Trophoblast cell (in vitro differentiated cells and primary cell): ENCODE measurements at regions not wholly inside any gene's neighbourhood (a gene's known extent, or its start where the extent isn't known, plus 50 kb on each side); places are given as distances from the start of the nearest gene placed in this dataset.

Source experiments
- DNase-seq, 2 donors: peaks; one replicate each; pipeline ENCODE4 v3.0.0-alpha.2; 2016
- H2AFZ ChIP-seq: 2 replicates; pipeline ENCODE4 v1.6.1; 2013; ENCODE audit warnings: low read length, moderate library complexity, mild to moderate bottlenecking; ENCODE audit not compliant: insufficient read depth, poor library complexity
- H2AK5ac ChIP-seq: 2 replicates; pipeline ENCODE4 v1.6.1; 2013; ENCODE audit warnings: mild to moderate bottlenecking, low read length
- H2BK120ac ChIP-seq: 2 replicates; pipeline ENCODE4 v1.6.1; 2013; ENCODE audit warnings: low read length, mild to moderate bottlenecking, moderate library complexity; ENCODE audit not compliant: insufficient read depth, poor library complexity
- H2BK12ac ChIP-seq: 2 replicates; pipeline ENCODE4 v1.6.1; 2013; ENCODE audit warnings: mild to moderate bottlenecking, low read length, moderate library complexity
- H2BK5ac ChIP-seq: 2 replicates; pipeline ENCODE4 v1.6.1; 2013; ENCODE audit warnings: low read length, low read depth, moderate library complexity, mild to moderate bottlenecking; ENCODE audit not compliant: poor library complexity
- H3K14ac ChIP-seq: 2 replicates; pipeline ENCODE4 v1.6.1; 2013; ENCODE audit warnings: mild to moderate bottlenecking, low read length
- H3K18ac ChIP-seq: 2 replicates; pipeline ENCODE4 v1.6.1; 2013; ENCODE audit warnings: mild to moderate bottlenecking, low read length
- H3K23ac ChIP-seq: 2 replicates; pipeline ENCODE4 v1.6.1; 2013; ENCODE audit warnings: low read length
- H3K27ac ChIP-seq: 2 replicates; pipeline ENCODE4 v1.5.1; 2013; ENCODE audit warnings: low read depth, mild to moderate bottlenecking, inconsistent platforms, low read length, moderate library complexity
- H3K27me3 ChIP-seq: 2 replicates; pipeline ENCODE4 v1.6.1; 2013; ENCODE audit warnings: inconsistent platforms, mild to moderate bottlenecking, low read length, moderate library complexity; ENCODE audit not compliant: insufficient read depth
- H3K36me3 ChIP-seq, 2 experiments: 1 replicate in 1 of 2; 2 replicates in 1 of 2; pipeline ENCODE4 v1.6.1; 2013; ENCODE audit warnings: low read length in 2 of 2, mild to moderate bottlenecking in 2 of 2, moderate library complexity in 1 of 2; ENCODE audit not compliant: insufficient read depth in 2 of 2, control insufficient read depth in 1 of 2
- H3K4ac ChIP-seq: 2 replicates; pipeline ENCODE4 v1.6.1; 2013; ENCODE audit warnings: low read depth, mild to moderate bottlenecking, low read length, moderate library complexity
- H3K4me1 ChIP-seq, 2 experiments: 1 replicate in 1 of 2; 2 replicates in 1 of 2; pipeline ENCODE4 v1.6.1; 2013; ENCODE audit warnings: low read length in 2 of 2, mild to moderate bottlenecking in 2 of 2, moderate library complexity in 1 of 2; ENCODE audit not compliant: insufficient read depth in 2 of 2, control insufficient read depth in 1 of 2
- H3K4me2 ChIP-seq: 2 replicates; pipeline ENCODE4 v1.6.1; 2013; ENCODE audit warnings: inconsistent platforms, mild to moderate bottlenecking, low read length, moderate library complexity
- H3K4me3 ChIP-seq: 2 replicates; pipeline ENCODE4 v1.5.1; 2013; ENCODE audit warnings: mild to moderate bottlenecking, low read depth, low read length, inconsistent platforms
- H3K79me1 ChIP-seq: one replicate; pipeline ENCODE4 v1.6.1; 2013; ENCODE audit warnings: low read length
- H3K79me2 ChIP-seq: 2 replicates; pipeline ENCODE4 v1.6.1; 2013; ENCODE audit warnings: low read length, mild to moderate bottlenecking; ENCODE audit not compliant: control insufficient read depth, insufficient read depth, poor library complexity
- H3K9ac ChIP-seq: 2 replicates; pipeline ENCODE4 v1.6.1; 2013; ENCODE audit warnings: mild to moderate bottlenecking, low read length
- H3K9me3 ChIP-seq: 2 replicates; pipeline ENCODE4 v1.6.1; 2013; ENCODE audit warnings: low read depth, mild to moderate bottlenecking, control low read depth, inconsistent platforms, low read length; ENCODE audit not compliant: insufficient read depth
- H4K12ac ChIP-seq: 2 replicates; pipeline ENCODE4 v1.6.1; 2013; ENCODE audit warnings: low read depth, mild to moderate bottlenecking, low read length, moderate library complexity
- H4K8ac ChIP-seq: 2 replicates; pipeline ENCODE4 v1.6.1; 2013; ENCODE audit warnings: low read depth, mild to moderate bottlenecking, low read length, moderate library complexity
- H4K91ac ChIP-seq: one replicate; pipeline ENCODE4 v1.6.1; 2013; ENCODE audit warnings: low read depth, mild to moderate bottlenecking, low read length, moderate library complexity
- WGBS: extraction: QIAGEN DNeasy Blood & Tissue Kit; methylation state at CpG from one replicate; pipeline ENCODE4 v1.1.7; 2013; ENCODE audit warnings: missing lambda C conversion rate; ENCODE audit not compliant: insufficient read length, insufficient coverage; ENCODE audit errors: extremely low coverage; 5-methylcytosine and 5-hydroxymethylcytosine counted together

- Histone ChIP-seq H3K36me3 (no peaks in the 10 kb centered on the region), H3K9me3 (no peaks in the 10 kb centered on the region), H3K4me2 (no peak overlapping the region), H3K79me2 (no peaks in the 10 kb centered on the region), H2AFZ (no peak overlapping the region), H4K91ac (no peak overlapping the region), H3K14ac (no peak overlapping the region), H3K9ac (no peak overlapping the region), H3K79me1 (no peaks in the 10 kb centered on the region), H3K4me1 (no peaks in the 10 kb centered on the region), H3K23ac (no peak overlapping the region), H3K4me3 (no peak overlapping the region), H2BK12ac (no peak overlapping the region), H2BK120ac (no peak overlapping the region), H4K12ac (no peak overlapping the region), H3K27ac (no peak overlapping the region), H3K27me3 (no peaks in the 10 kb centered on the region), H4K8ac (no peak overlapping the region), H3K18ac (no peak overlapping the region), H2BK5ac (no peak overlapping the region), H3K4ac (no peak overlapping the region), H2AK5ac (no peak overlapping the region)
- WGBS = no CpG with 5 or more reads among the region's 2 CpGs
- DNase-seq = no peak
Observed at GRCh38 chr4:135941671-135942070, 1590.6 kb downstream of the PCDH18 start.

- H2BK120ac ChIP-seq = no peak overlapping the region
- no CpG with 5 or more reads among the region's 1 CpG for WGBS
- no peak overlapping the region for H2BK12ac ChIP-seq
- no peaks in the 10 kb centered on the region for H3K36me3 ChIP-seq
- H3K4me2 ChIP-seq = no peak overlapping the region
- H3K79me2 ChIP-seq = no peaks in the 10 kb centered on the region
- H3K27ac ChIP-seq = no peak overlapping the region
- no peak overlapping the region for H4K8ac ChIP-seq
- no peak for DNase-seq
- H3K27me3 ChIP-seq = no peaks in the 10 kb centered on the region
- no peak overlapping the region for H3K14ac ChIP-seq
- no peak overlapping the region for H3K23ac ChIP-seq
- H4K91ac ChIP-seq = no peak overlapping the region
- no peak overlapping the region for H2BK5ac ChIP-seq
- no peaks in the 10 kb centered on the region for H3K79me1 ChIP-seq
- H2AK5ac ChIP-seq = no peak overlapping the region
- no peak overlapping the region for H2AFZ ChIP-seq
- no peaks in the 10 kb centered on the region for H3K4me1 ChIP-seq
- H3K18ac ChIP-seq = no peak overlapping the region
- H4K12ac ChIP-seq = no peak overlapping the region
- H3K9me3 ChIP-seq = no peaks in the 10 kb centered on the region
- H3K4me3 ChIP-seq = no peak overlapping the region
- H3K9ac ChIP-seq = no peak overlapping the region
- no peak overlapping the region for H3K4ac ChIP-seq
Observed at GRCh38 chr4:135934026-135934425, 1598.3 kb downstream of the PCDH18 start.

- Histone ChIP-seq H3K27ac (no peak overlapping the region), H3K79me2 (no peaks in the 10 kb centered on the region), H4K91ac (no peak overlapping the region), H2BK120ac (no peak overlapping the region), H3K4me1 (no peaks in the 10 kb centered on the region), H3K9me3 (no peaks in the 10 kb centered on the region), H2AFZ (no peak overlapping the region), H3K18ac (no peak overlapping the region), H3K79me1 (no peaks in the 10 kb centered on the region), H3K9ac (no peak overlapping the region), H4K8ac (no peak overlapping the region), H3K27me3 (no peaks in the 10 kb centered on the region), H3K4ac (no peak overlapping the region), H3K4me3 (no peak overlapping the region), H2AK5ac (no peak overlapping the region), H2BK5ac (no peak overlapping the region), H3K36me3 (no peaks in the 10 kb centered on the region), H4K12ac (no peak overlapping the region), H2BK12ac (no peak overlapping the region), H3K4me2 (no peak overlapping the region), H3K23ac (no peak overlapping the region), H3K14ac (no peak overlapping the region)
- DNase-seq = no peak
Observed at GRCh38 chr4:135927651-135928050, 1604.6 kb downstream of the PCDH18 start.

GRCh38 chr4:135921081-135921480 lies 1611.2 kb downstream of the PCDH18 start:
- no peak for DNase-seq
- Histone ChIP-seq H4K91ac (no peak overlapping the region), H3K79me1 (no peaks in the 10 kb centered on the region), H2AFZ (no peak overlapping the region), H4K12ac (no peak overlapping the region), H3K79me2 (no peaks in the 10 kb centered on the region), H3K27ac (no peak overlapping the region), H2BK5ac (no peak overlapping the region), H2BK120ac (no peak overlapping the region), H2BK12ac (no peak overlapping the region), H3K23ac (no peak overlapping the region), H3K4me1 (no peaks in the 10 kb centered on the region), H3K18ac (no peak overlapping the region), H3K27me3 (no peaks in the 10 kb centered on the region), H3K4me2 (no peak overlapping the region), H3K14ac (no peak overlapping the region), H3K4me3 (no peak overlapping the region), H3K9me3 (no peaks in the 10 kb centered on the region), H2AK5ac (no peak overlapping the region), H3K4ac (no peak overlapping the region), H4K8ac (no peak overlapping the region), H3K9ac (no peak overlapping the region), H3K36me3 (no peaks in the 10 kb centered on the region)

- Histone ChIP-seq H3K4me1 (no peaks in the 10 kb centered on the region), H3K14ac (no peak overlapping the region), H2BK12ac (no peak overlapping the region), H4K8ac (no peak overlapping the region), H4K91ac (no peak overlapping the region), H3K79me1 (no peaks in the 10 kb centered on the region), H3K9ac (no peak overlapping the region), H2AFZ (no peak overlapping the region), H3K4me3 (no peak overlapping the region), H3K4me2 (no peak overlapping the region), H3K9me3 (no peaks in the 10 kb centered on the region), H4K12ac (no peak overlapping the region), H3K4ac (no peak overlapping the region), H2AK5ac (no peak overlapping the region), H3K18ac (no peak overlapping the region), H3K79me2 (no peaks in the 10 kb centered on the region), H3K36me3 (no peaks in the 10 kb centered on the region), H3K27ac (no peak overlapping the region), H3K27me3 (no peaks in the 10 kb centered on the region), H2BK120ac (no peak overlapping the region), H2BK5ac (no peak overlapping the region), H3K23ac (no peak overlapping the region)
- no CpG with 5 or more reads among the region's 1 CpG for WGBS
- DNase-seq = peak in 1 of 2 donors; percentile 4
Observed at GRCh38 chr4:135917011-135917410, 1615.3 kb downstream of the PCDH18 start.
